B cell (primary cell): ENCODE measurements at regions not wholly inside any gene's neighbourhood (a gene's known extent, or its start where the extent isn't known, plus 50 kb on each side); places are given as distances from the start of the nearest gene placed in this dataset.
"Not testable (repeated sequence)": the region's sequence is repeated elsewhere in the genome, so short reads cannot be mapped to it uniquely, and the experiment has no call there.

Experiments used
- CTCF ChIP-seq: fragments of 200-600 bp; IDR thresholded peaks from one replicate; pipeline ENCODE4 v1.8.0; 2022; ENCODE audit warnings: antibody characterized with exemption, mild to moderate bottlenecking
- EZH2 ChIP-seq: IDR thresholded peaks from 2 replicates; pipeline ENCODE4 v1.6.1; 2012; ENCODE audit warnings: borderline replicate concordance, low read depth, mild to moderate bottlenecking, moderate library complexity, low read length; ENCODE audit not compliant: insufficient read depth, poor library complexity, severe bottlenecking

GRCh38 chr22:11305179-11305578 lies 4222.8 kb upstream of the OR11H1 start:
- TF ChIP-seq CTCF, EZH2: not testable (repeated sequence)
